ENCODE measurements at regions not wholly inside any gene's neighbourhood (a gene's known extent, or its start where the extent isn't known, plus 50 kb on each side); places are given as distances from the start of the nearest gene placed in this dataset.
"Not testable (repeated sequence)": the region's sequence is repeated elsewhere in the genome, so short reads cannot be mapped to it uniquely, and the experiment has no call there.

DNA sequence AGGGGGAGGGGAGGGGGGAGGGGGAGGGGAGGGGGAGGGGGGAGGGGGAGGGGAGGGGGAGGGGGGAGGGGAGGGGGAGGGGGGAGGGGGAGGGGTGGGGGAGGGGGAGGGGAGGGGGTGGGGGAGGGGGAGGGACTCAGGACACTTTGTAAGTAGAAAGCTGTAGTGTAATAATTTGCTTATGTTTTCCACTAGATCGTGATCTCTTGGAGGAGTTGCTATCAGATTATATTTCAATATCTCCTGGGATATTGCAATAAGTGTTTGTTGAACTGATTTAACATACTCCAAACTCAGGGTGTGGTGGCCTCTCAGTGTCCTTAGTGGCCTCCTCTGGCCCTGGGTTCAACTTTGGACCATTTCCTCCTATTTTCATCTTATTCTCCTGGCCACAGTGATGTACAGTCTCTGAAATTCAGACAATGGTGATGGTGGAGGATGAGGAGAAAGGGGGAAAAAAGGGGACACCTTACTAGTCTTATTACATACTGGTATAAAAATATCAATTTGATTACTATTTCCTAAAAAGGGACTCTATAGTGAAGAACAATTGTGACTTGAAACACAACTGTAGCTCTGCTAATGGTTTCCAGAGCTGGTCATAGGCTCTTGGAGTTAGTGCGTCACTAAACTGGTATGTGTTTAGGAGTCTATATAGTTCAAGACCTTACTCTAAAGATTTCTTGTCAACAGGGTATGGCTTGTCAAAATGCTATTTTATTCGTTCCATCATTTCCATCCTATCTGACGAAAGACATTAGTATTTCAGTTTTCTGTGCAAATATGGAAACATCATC lies 89.6 kb downstream of the DDX1 start:
- no peak for DNase-seq

- no peak for DNase-seq
Measured at GRCh38 chr2:15682354-15682753, 90.7 kb downstream of the DDX1 start.

DNA sequence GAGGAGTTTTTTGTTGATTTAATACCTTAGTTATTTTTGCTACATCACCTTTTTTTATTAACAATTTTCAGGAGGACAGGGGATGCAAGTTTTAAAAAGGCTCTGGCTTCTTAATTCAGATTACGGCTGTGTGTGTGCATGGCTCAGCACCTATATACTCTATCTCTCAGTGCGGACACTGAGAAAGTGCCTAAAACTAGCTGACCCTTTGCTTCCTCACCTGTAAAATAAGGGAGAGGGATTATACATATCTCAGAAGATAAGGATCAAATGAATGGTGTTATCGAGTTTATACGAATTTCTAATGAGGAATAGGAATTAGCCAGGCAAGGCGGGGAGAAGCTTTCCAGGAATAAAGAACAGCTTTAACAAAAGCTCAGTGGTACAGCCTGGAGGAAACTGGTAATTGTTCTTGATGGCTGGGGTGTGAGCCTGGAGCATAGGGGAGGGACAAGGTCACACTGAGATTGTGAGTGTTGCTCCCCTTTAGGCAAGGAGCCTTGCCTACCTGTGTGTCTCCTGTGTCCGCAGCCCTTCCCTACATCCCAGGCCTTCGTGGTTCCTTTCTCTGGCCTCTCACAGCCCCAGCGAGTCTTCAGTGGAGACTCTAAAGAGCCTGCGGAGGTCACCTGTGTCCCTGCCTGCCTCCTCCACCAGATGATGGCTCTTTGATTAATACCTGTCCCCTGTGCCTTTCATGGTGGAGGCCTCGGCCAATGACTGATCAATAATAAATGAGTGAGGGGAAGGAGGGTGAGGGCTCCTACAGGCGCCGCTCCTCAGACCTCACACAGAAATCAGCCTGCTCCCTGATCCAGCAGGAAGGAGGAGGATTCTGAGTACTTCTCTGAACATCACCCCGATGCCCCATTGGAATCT lies 92.7 kb downstream of the DDX1 start:
- DNase-seq = no peak

- no peak for DNase-seq
Measured at GRCh38 chr2:15685143-15685542, 93.5 kb downstream of the DDX1 start.

DNA sequence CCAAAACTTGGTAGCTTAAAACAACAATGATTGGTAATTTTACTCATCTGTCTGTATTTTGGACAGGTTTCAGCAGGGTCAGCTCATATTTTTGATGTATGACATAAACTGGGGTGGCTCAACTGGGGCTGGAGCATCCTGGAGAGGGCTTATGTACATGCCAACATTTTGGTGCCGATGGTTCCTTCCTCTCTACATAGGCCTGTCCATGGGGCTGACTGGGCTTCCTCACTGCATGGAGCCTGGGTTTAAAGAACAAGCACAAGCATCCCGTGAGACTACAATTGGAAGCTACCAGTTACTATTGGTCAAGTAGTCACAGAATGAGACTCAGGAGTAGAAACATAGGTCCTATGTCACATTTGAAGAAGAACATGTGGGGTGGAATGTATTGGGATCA lies 95.0 kb downstream of the DDX1 start:
- no peak for DNase-seq

GRCh38 chr2:15687243-15687642 lies 95.6 kb downstream of the DDX1 start:
- DNase-seq = no peak

- no peak for DNase-seq
Measured at GRCh38 chr2:15687720-15688119, 96.1 kb downstream of the DDX1 start.

DNA sequence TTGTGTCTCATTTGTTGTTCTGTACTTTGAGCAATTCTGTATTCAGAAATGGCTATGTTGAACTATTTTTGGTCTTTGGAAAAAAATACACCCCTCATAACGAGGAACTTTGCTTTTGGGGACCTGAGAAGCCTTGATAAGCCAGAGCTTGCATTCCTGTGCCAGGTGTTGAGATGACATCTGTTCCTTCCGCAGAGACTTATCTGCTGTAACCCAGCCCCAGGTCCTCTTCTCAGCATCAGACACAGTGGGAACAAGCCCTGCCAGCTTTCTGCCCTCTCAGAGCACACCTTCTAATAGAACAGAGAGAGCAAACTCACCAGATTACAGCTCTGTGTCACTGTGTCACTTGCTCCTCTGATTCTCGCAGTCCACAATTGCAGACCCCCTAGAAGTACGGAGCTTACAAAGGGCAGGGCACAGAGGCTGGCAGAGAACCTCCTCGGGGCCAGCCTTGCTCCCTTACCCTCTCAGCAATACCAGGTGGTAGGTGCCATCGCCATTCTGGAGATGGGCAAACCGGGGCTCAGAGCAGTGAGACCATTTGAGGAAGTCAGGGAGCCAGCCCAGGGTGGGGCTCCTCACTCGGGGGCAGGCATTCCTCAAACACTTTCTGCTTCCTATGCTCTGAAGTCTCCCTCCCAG lies 97.4 kb downstream of the DDX1 start:
- no peak for DNase-seq

DNA sequence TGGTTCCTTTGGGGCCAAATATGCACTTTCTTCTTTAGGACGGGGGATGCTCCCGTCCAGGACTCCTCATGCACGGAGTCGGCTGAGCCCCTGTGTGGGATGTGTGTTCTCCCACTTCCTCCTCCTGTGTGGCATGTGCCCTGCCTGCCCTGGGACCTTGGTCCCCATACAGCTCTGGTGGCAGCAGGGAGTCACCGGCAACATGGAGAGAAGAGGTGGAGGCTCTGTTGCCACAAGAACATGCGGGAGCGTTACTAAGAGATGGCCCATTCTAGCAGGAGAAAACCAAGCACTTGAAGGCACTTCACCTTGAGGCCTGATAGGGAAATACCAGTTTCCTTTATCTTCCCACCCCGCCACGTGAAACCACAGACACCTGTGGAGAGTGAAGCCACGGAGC lies 98.0 kb downstream of the DDX1 start:
- no peak for DNase-seq

GRCh38 chr2:15691586-15692310 lies 100.1 kb downstream of the DDX1 start:
- no peak for DNase-seq

DNA sequence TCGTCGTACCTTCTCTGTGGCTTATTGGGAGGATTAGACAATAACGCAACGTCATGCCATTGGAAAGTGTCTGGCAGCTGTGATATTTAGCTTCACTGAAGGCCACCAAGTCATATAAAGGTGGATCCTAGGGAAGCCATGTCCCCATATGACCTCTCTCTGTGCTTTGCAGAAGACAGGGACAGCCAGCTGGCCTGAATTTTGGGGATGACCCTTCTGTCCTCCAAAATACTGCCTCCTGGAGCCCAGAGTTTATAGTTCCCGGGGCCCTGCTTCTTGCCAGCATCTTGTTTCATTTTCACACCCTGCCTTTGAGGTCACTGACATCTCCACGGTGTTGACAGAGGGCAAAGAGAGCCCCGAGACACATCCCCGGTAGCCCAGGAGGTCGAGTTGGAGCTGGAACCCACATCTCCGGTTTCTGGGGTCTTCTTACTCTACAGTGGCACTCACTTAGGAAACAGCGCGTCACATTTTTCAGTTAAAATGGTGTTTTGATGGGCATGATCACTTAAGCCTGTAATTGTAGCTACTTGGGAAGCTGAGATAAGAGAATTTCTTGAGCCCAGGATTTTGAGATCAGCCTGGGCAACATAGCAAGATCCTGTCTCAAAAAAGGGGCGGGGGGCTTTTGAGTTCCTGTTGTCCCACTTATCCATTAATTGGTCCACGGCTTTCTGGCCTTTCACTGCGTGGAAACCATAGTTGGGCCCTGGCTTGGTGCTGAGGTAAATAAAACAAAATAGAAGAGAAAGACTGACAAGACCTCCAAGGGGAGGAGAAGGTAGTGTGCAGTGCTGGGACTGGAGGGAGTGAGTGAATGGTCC lies 101.1 kb downstream of the DDX1 start:
- DNase-seq = no peak

DNA sequence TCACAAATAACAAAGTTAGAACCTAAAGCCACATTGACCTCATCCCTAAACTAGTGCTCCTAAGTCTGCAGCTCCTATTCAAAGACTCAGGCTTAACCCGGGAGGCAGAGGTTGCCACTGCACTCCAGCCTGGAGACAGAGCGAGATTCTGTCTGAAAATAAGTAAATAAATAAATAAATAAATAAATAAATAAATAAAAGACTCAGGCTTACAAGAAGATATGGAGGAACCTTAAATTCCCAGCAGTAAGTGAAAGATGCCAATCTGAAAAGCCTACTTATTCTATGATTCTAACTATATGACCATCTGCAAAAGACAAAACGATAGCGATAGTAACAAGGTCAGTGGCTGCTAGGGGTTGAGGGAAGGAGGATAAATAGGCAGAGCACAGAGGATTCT lies 101.7 kb downstream of the DDX1 start:
- DNase-seq = no peak

DNA sequence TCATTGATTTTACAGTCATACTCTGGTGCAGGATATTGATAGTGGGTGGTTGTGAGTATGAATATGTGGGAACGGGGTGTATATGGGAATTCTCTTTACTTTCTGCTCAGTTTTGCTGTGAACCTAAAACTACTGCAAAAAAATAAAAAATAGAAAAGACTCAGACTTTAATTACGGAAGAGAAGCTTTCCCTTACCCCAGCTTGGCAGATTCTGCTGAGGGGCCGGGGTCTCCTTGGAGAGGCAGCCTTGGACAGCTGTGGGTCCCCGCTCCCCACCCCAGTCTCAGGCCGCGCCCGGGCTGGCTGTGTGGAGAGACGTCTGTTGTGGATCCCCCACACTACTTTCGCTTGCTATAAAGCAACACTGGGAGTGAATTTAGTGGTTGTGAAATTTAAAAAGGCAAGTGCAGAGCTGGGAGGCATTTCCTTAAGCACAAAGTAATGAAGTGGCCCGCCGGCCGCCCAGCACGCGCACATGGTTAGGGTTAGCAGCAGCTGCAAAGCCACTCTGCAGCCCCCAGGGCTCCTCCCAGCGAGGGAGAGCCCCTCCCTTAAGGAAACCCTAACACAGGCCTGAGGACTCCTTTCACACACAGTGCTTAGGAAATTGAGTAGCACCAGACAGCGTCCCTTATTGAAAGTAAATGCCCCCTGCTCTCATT lies 102.4 kb downstream of the DDX1 start:
- no peak for DNase-seq

DNA sequence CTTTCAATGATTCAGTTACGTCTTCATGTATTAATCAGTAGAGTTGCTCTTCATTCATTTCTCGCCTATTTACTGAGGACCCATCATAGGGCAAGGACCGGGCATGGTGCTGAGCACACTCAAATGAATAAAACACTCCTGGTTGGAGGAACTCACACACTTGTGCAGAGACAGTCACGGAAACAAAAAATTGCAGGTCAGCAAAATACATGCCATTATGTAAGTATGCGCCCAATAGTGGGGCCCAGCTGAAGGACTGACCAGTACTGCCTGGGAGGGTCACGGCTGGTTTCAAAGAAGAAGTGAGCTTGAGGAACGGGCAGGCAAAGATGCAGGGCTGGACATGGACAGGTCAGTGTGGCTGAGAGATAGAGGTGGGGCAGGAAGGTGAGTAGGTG lies 102.9 kb downstream of the DDX1 start:
- no peak for DNase-seq

DNA sequence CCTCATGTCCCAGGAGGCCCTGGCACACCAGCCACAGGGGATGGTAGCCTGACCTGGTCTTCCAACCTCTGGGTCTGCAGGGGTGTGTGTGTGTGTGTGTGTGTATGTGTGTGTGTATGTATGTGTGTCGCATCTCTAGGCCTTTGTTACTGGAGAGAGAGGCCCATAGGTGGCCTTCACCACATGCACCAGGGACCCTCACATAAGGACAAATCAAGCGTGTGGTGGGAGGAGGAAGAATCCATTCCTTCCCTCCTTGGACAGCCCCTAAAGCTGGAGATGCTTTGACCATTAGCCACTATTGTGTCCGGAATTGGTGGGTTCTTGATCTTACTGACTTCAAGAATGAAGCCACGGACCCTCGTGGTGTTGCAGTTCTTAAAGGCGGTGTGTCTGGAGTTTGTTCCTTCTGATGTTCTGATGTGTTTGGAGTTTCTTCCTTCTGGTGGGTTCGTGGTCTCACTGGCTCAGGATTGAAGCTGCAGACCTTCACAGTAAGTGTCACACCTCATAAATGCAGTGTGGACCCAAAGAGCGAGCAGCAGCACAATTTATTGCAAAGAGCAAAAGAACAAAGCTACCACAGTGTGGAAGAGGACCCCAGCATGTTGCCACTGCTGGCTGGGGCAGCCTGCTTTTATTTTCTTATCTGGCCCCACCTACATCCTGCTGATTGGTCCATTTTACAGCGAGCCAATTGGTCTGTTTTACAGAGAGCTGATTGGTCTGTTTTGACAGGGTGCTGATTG lies 104.1 kb downstream of the DDX1 start:
- no peak for DNase-seq

GRCh38 chr2:15696606-15697170 lies 105.0 kb downstream of the DDX1 start:
- DNase-seq = not testable (repeated sequence)

DNA sequence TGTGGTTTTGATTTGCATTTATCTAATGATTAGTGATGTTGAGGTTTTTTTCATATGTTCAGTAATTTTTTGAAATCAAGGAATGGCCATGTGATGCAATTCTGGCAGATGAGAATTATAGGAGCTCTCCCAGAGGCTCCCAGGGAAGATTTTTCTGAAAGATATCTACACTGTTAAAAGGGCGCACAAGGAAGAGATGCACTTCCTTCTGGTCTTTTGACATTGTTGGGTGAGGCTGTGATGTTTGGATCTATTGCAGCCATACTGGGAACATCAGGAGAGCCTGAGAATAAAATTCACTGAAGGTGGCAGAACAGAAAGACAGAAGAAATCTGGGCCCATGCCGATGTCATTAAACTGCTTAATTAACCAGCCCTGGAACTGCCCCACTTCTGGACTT lies 108.5 kb downstream of the DDX1 start:
- DNase-seq = no peak

GRCh38 chr2:15700599-15701340 lies 109.1 kb downstream of the DDX1 start:
- DNase-seq = no peak

- no peak for DNase-seq
Measured at GRCh38 chr2:15701341-15701907, 109.8 kb downstream of the DDX1 start.

Data from AML-193 (cell line).